K562 (cell line): ENCODE measurements at regions not wholly inside any gene's neighbourhood (a gene's known extent, or its start where the extent isn't known, plus 50 kb on each side); places are given as distances from the start of the nearest gene placed in this dataset.

Experiments
- ATAC-seq: fragments of 200-7000 bp; cut with Tn5 transposase; 3 replicates; pipeline ENCODE4 v1.9.1; 2020; ENCODE audit warnings: moderate library complexity
- BruUV-seq: library from RNA; stranded (reverse); fragments of 400-500 nt; replicated peaks from 2 replicates; lab custom pipeline; 2021; lab: Mats Ljungman, UMichigan
- CTCF ChIA-PET: fragments of 300-600 bp; formaldehyde crosslinking; extraction: SDS; loops from one replicate; lab custom pipeline; 2021; ENCODE audit warnings: low intra/inter-chr PET ratio; lab: Yijun Ruan, JAX
- POLR2A ChIA-PET: fragments of 300-600, 350-650 bp; sonication (Branson Sonifier 250); formaldehyde crosslinking; extraction: SDS; loops from one replicate; lab custom pipeline; 2021; ENCODE audit warnings: antibody characterized with exemption, inconsistent platforms; lab: Yijun Ruan, JAX
- DNase-seq, 4 experiments: peaks; one replicate each; pipeline versions ENCODE4 v3.0.0 to v3.0.0-alpha.2; 2011 to 2018; ENCODE audit warnings: low spot score in 3 of 4, mixed read lengths in 3 of 4; ENCODE audit errors: extremely low read depth in 1 of 4
- FAIRE-seq: peaks from 2 replicates; lab custom pipeline; 2011; peaks lifted over from hg19 to GRCh38; lab: Jason Lieb, UNC
- H2AFZ ChIP-seq: 2 replicates; pipeline ENCODE4 v1.6.0; 2011; ENCODE audit warnings: low read depth, low read length, control low read depth, inconsistent platforms
- H3K27ac ChIP-seq: fragments of 200-600 bp; 3 replicates; pipeline ENCODE4 v1.8.0; 2011; ENCODE audit warnings: low read depth, mild to moderate bottlenecking, control low read depth, inconsistent platforms, low read length, moderate library complexity, mixed read lengths; ENCODE audit errors: extremely low read depth
- H3K27me3 ChIP-seq, 2 experiments: fragments of 300-600 bp in 1 of 2; 2 replicates in 1 of 2; 3 replicates in 1 of 2; pipeline versions ENCODE4 v1.6.0 to v1.8.0; 2011; ENCODE audit warnings: inconsistent platforms in 2 of 2, low read length in 2 of 2, mild to moderate bottlenecking in 1 of 2, mixed read lengths in 1 of 2, moderate library complexity in 1 of 2; ENCODE audit not compliant: control insufficient read depth in 2 of 2, insufficient read depth in 2 of 2
- H3K36me3 ChIP-seq: fragments of 300-600 bp; 3 replicates; pipeline ENCODE4 v1.8.0; 2011; ENCODE audit warnings: mild to moderate bottlenecking, low read length, inconsistent platforms; ENCODE audit not compliant: control insufficient read depth, insufficient read depth
- H3K4me1 ChIP-seq, 2 experiments: fragments of 200-600 bp in 1 of 2; replicated peaks in 1 of 2; 2 replicates in 1 of 2; 3 replicates in 1 of 2; pipeline versions ENCODE4 v1.5.1 to v1.8.0; 2011; ENCODE audit warnings: inconsistent platforms in 2 of 2, low read length in 2 of 2, mild to moderate bottlenecking in 1 of 2, mixed read lengths in 1 of 2, moderate library complexity in 1 of 2; ENCODE audit not compliant: control insufficient read depth in 2 of 2, insufficient read depth in 2 of 2
- H3K4me2 ChIP-seq: 2 replicates; pipeline ENCODE4 v1.6.1; 2011; ENCODE audit warnings: low read length, control low read depth, inconsistent platforms, mixed read lengths; ENCODE audit not compliant: insufficient read depth
- H3K4me3 ChIP-seq: fragments of 200-600 bp; sonication (generic), shearing (Covaris generic); 2 replicates; pipeline ENCODE4 v1.5.1; 2016; ENCODE audit warnings: control low read depth, inconsistent platforms
- H3K79me2 ChIP-seq: fragments of 200-600 bp; 3 replicates; pipeline ENCODE4 v1.8.0; 2011; ENCODE audit warnings: low read length, inconsistent platforms; ENCODE audit not compliant: control insufficient read depth, insufficient read depth
- H3K9ac ChIP-seq, 2 experiments: 2 replicates each; pipeline versions ENCODE4 v1.6.0 to v1.6.1; 2011; ENCODE audit warnings: low read depth in 2 of 2, low read length in 2 of 2, control low read depth in 1 of 2, inconsistent platforms in 1 of 2, mild to moderate bottlenecking in 1 of 2, mixed read lengths in 1 of 2; ENCODE audit not compliant: insufficient read depth in 1 of 2
- H3K9me1 ChIP-seq: one replicate; pipeline ENCODE4 v1.6.0; 2011; ENCODE audit warnings: inconsistent platforms, mild to moderate bottlenecking, low read length, moderate library complexity; ENCODE audit not compliant: control insufficient read depth, insufficient read depth
- H3K9me3 ChIP-seq: replicated peaks from 2 replicates; pipeline ENCODE4 v1.5.1; 2011; ENCODE audit warnings: low read depth, low read length, inconsistent platforms; ENCODE audit not compliant: control insufficient read depth, insufficient read depth
- H4K20me1 ChIP-seq: replicated peaks from 2 replicates; pipeline ENCODE4 v1.6.1; 2011; ENCODE audit warnings: low read length, inconsistent platforms, mixed read lengths; ENCODE audit not compliant: control insufficient read depth, insufficient read depth
- BRF1 ChIP-seq: IDR thresholded peaks from 3 replicates; pipeline ENCODE4 v1.6.1; 2011; ENCODE audit warnings: borderline replicate concordance, mild to moderate bottlenecking; ENCODE audit not compliant: insufficient read length; ENCODE audit errors: extremely low read depth
- ESRRA ChIP-seq: fragments of 450-650 bp; IDR thresholded peaks from 2 replicates; pipeline ENCODE4 v1.6.1; 2014; ENCODE audit warnings: low read depth, mild to moderate bottlenecking, moderate library complexity, borderline replicate concordance
- GABPA ChIP-seq: fragments of 200-800 bp; sonication (Bioruptor generic); conservative IDR thresholded peaks from 2 replicates; pipeline ENCODE4 v1.6.1; 2016; ENCODE audit warnings: low read depth, missing genetic modification characterization, missing compliant biosample characterization
- HMG20A ChIP-seq: fragments of 450-650 bp; formaldehyde crosslinking; conservative IDR thresholded peaks from 2 replicates; pipeline ENCODE4 v1.4.0; 2020; ENCODE audit warnings: mild to moderate bottlenecking, mixed read lengths
- HNRNPL ChIP-seq: fragments of 200-400 bp; formaldehyde crosslinking; IDR thresholded peaks from 2 replicates; pipeline ENCODE4 v1.6.1; 2017; ENCODE audit warnings: low read depth, mild to moderate bottlenecking, low read length
- JUNB ChIP-seq: fragments of 450-650 bp; formaldehyde crosslinking; conservative IDR thresholded peaks from 2 replicates; pipeline ENCODE4 v1.4.0; 2020; ENCODE audit warnings: mild to moderate bottlenecking
- KDM2B ChIP-seq: fragments of 250-450 bp; sonication (Bioruptor Pico); IDR thresholded peaks from 2 replicates; pipeline ENCODE4 v1.8.0; 2021; ENCODE audit warnings: mild to moderate bottlenecking, moderate library complexity
- KLF13 ChIP-seq: fragments of 450-650 bp; IDR thresholded peaks from 2 replicates; pipeline ENCODE4 v1.6.1; 2016; ENCODE audit warnings: missing genetic modification characterization, low read depth, mild to moderate bottlenecking, missing compliant biosample characterization, moderate library complexity, borderline replicate concordance
- NELFE ChIP-seq: IDR thresholded peaks from 2 replicates; pipeline ENCODE4 v1.6.1; 2011; ENCODE audit warnings: mild to moderate bottlenecking; ENCODE audit not compliant: insufficient read depth, insufficient read length
- SAP30 ChIP-seq: fragments of 200-600 bp; sonication (generic); IDR thresholded peaks from 2 replicates; pipeline ENCODE4 v1.6.1; 2012; ENCODE audit warnings: borderline replicate concordance, low read depth, mild to moderate bottlenecking, moderate library complexity, low read length, control low read depth, inconsistent platforms; ENCODE audit not compliant: insufficient read depth, poor library complexity, severe bottlenecking
- SIX5 ChIP-seq, 2 experiments: IDR thresholded peaks; 2 replicates each; pipeline ENCODE4 v1.6.1; 2011; ENCODE audit warnings: low read length in 2 of 2, borderline replicate concordance in 1 of 2, low read depth in 1 of 2, mild to moderate bottlenecking in 1 of 2, moderate library complexity in 1 of 2; ENCODE audit not compliant: insufficient read depth in 1 of 2
- SMAD2 ChIP-seq: fragments of 150-350 bp; IDR thresholded peaks from 2 replicates; pipeline ENCODE4 v1.6.1; 2014; ENCODE audit warnings: low read depth, mild to moderate bottlenecking, low read length
- TBP ChIP-seq: optimal IDR thresholded peaks from 2 replicates; pipeline ENCODE3; 2011; ENCODE audit warnings: low read depth, low read length, improper control_type of control experiment
- TCF7 ChIP-seq: sonication (generic); IDR thresholded peaks from 2 replicates; pipeline ENCODE4 v1.6.1; 2016; ENCODE audit warnings: antibody characterized with exemption, borderline replicate concordance
- WHSC1 ChIP-seq: IDR thresholded peaks from one replicate; pipeline ENCODE4 v1.6.1; 2012; ENCODE audit warnings: low read length, control low read depth, inconsistent platforms
- ZFP30 ChIP-seq: fragments of 250-450 bp; sonication (Bioruptor Pico); IDR thresholded peaks from 2 replicates; pipeline ENCODE4 v1.8.0; 2022; ENCODE audit warnings: moderate library complexity, mild to moderate bottlenecking, inconsistent platforms, borderline replicate concordance
- WGBS: fragments of 100-300 bp; shearing (Covaris generic); methylation state at CpG from one replicate; pipeline ENCODE4 v1.1.6; 2016; ENCODE audit warnings: low coverage, mixed read lengths; ENCODE audit not compliant: insufficient coverage; ENCODE audit errors: missing lambda C conversion rate; 5-methylcytosine and 5-hydroxymethylcytosine counted together
- in situ Hi-C: fragments of 300-500 bp; cut with MboI; formaldehyde crosslinking; loops from 4 replicates; pipeline ENCODE4 v1.15.0; 2018; ENCODE audit warnings: inconsistent platforms, mixed read lengths
- intact Hi-C: fragments of 100-400 bp; cut with micrococcal nuclease; formaldehyde crosslinking; loops from 2 replicates; pipeline ENCODE4 v1.14.2; 2022

- intact Hi-C loops, result no loop called here
- Histone ChIP-seq H3K9ac (no peak overlapping the region), H3K27me3 (no peaks in the 10 kb centered on the region), H3K27ac (no peak overlapping the region), H3K4me3 (no peak overlapping the region), H3K4me2 (no peak overlapping the region), H2AFZ (no peak overlapping the region), H3K9me3 (no peaks in the 10 kb centered on the region), H4K20me1 (no peaks in the 10 kb centered on the region), H3K4me1 (no peaks in the 10 kb centered on the region), H3K36me3 (no peaks in the 10 kb centered on the region), H3K79me2 (no peaks in the 10 kb centered on the region), H3K9me1 (no peaks in the 10 kb centered on the region)
- no peak for FAIRE-seq
- TF ChIP-seq WHSC1, result no peak
- TF ChIP-seq ESRRA, result no peak
- TF ChIP-seq TCF7, result no peak
- TF ChIP-seq KLF13, result no peak
- no peak for TF ChIP-seq GABPA (tag)
- TF ChIP-seq JUNB, result no peak
- BruUV-seq, result no TSS peak
- no peak for DNase-seq
- in situ Hi-C loops, result no loop called here
- no peak for ATAC-seq
- ChIA-PET POLR2A (no interaction called here), CTCF (no interaction called here)
- 0% methylated on average over 2 of the region's 2 CpGs for WGBS
These were observed 445.0 kb upstream of the GOLIM4 start for GRCh38 chr3:168540726-168541125.

- WGBS, result 0% methylated on average over 1 of the region's 1 CpG
- Histone ChIP-seq H3K79me2 (no peaks in the 10 kb centered on the region), H2AFZ (no peak overlapping the region), H3K9me3 (no peaks in the 10 kb centered on the region), H3K36me3 (no peaks in the 10 kb centered on the region), H3K27me3 (no peaks in the 10 kb centered on the region), H4K20me1 (no peaks in the 10 kb centered on the region), H3K4me3 (no peak overlapping the region), H3K4me2 (no peak overlapping the region), H3K9ac (no peak overlapping the region), H3K4me1 (no peaks in the 10 kb centered on the region), H3K27ac (no peak overlapping the region), H3K9me1 (no peaks in the 10 kb centered on the region)
- ATAC-seq, result no peak
- in situ Hi-C loops, result no loop called here
- ChIA-PET CTCF (no interaction called here), POLR2A (interaction anchor here (1.6 kb wide), 1 partner anchor 14 kb away, joined by 3 read pairs; no protein-coding TSS in a partner anchor)
- no peak for FAIRE-seq
- DNase-seq, result no peak
- intact Hi-C loops, result no loop called here
- BruUV-seq, result no TSS peak
- no peak for TF ChIP-seq ESRRA
- TF ChIP-seq HMG20A (CRISPR knock-in tag), result no peak
- no peak for TF ChIP-seq TBP
- no peak for TF ChIP-seq NELFE
- TF ChIP-seq HNRNPL, result no peak
- TF ChIP-seq SMAD2, result no peak
- no peak for TF ChIP-seq KDM2B (CRISPR knock-in tag)
- TF ChIP-seq BRF1, result no peak
- TF ChIP-seq SIX5 (IDR thresholded peaks at IDR 0.05; ENCODE audit: borderline replicate concordance in 1 of 2, insufficient read depth in 1 of 2, low read depth in 1 of 2, low read length in 2 of 2), result no peak
- TF ChIP-seq ZFP30, result no peak
- TF ChIP-seq SAP30, result no peak
These were observed 444.2 kb upstream of the GOLIM4 start for GRCh38 chr3:168539909-168540308.
